ENCODE measurements at regions not wholly inside any gene's neighbourhood (a gene's known extent, or its start where the extent isn't known, plus 50 kb on each side); places are given as distances from the start of the nearest gene placed in this dataset.

- TF ChIP-seq CTCF (IDR thresholded peaks at IDR 0.05), result no peak
- no peak for TF ChIP-seq POLR2AphosphoS5 (IDR thresholded peaks at IDR 0.05)
- TF ChIP-seq POLR2A (IDR thresholded peaks at IDR 0.05), result no peak
These were observed 764.5 kb upstream of the ADAMTS16 start for GRCh38 chr5:4375640-4376039.

All from prostate gland (tissue), 2 donors.